Nucleus accumbens (tissue), 56 donors: ENCODE measurements at regions not wholly inside any gene's neighbourhood (a gene's known extent, or its start where the extent isn't known, plus 50 kb on each side); places are given as distances from the start of the nearest gene placed in this dataset.

Experiments used
- DNase-seq, 56 donors: peaks; one replicate each; lab custom pipeline; 2025; lab: John Stamatoyannopoulos, UW

GRCh38 chr2:223365158-223365679 lies 236.9 kb downstream of the SCG2 start:
- DNase-seq, result no peak

GRCh38 chr2:223366566-223366965 lies 235.6 kb downstream of the SCG2 start:
- no peak for DNase-seq

GRCh38 chr2:223368481-223368880 lies 233.7 kb downstream of the SCG2 start:
- no peak for DNase-seq

GRCh38 chr2:223369889-223370288 lies 232.3 kb downstream of the SCG2 start:
- no peak for DNase-seq

- DNase-seq, result no peak
These were observed 218.8 kb downstream of the SCG2 start for GRCh38 chr2:223383315-223383714.

GRCh38 chr2:223386189-223386588 lies 216.0 kb downstream of the SCG2 start:
- no peak for DNase-seq

- DNase-seq, result no peak
These were observed 215.2 kb downstream of the SCG2 start for GRCh38 chr2:223386984-223387383.

- no peak for DNase-seq
These were observed 212.5 kb downstream of the SCG2 start for GRCh38 chr2:223389624-223390023.

GRCh38 chr2:223396993-223397392 lies 205.2 kb downstream of the SCG2 start:
- DNase-seq, result no peak

GRCh38 chr2:223399357-223399957 lies 202.7 kb downstream of the SCG2 start:
- no peak for DNase-seq

- DNase-seq, result no peak
These were observed 197.5 kb downstream of the SCG2 start for GRCh38 chr2:223404616-223405015.

- DNase-seq, result no peak
These were observed 187.5 kb downstream of the SCG2 start for GRCh38 chr2:223414646-223415045.

GRCh38 chr2:223415071-223415470 lies 187.1 kb downstream of the SCG2 start:
- no peak for DNase-seq

GRCh38 chr2:223416815-223417610 lies 185.1 kb downstream of the SCG2 start:
- peak in 1 of 56 donors; percentile 2 for DNase-seq

GRCh38 chr2:223418131-223418530 lies 184.0 kb downstream of the SCG2 start:
- no peak for DNase-seq

- DNase-seq, result no peak
These were observed 183.5 kb downstream of the SCG2 start for GRCh38 chr2:223418604-223419199.

- no peak for DNase-seq
These were observed 182.1 kb downstream of the SCG2 start for GRCh38 chr2:223420048-223420447.

GRCh38 chr2:223431479-223431878 lies 170.7 kb downstream of the SCG2 start:
- no peak for DNase-seq

- DNase-seq, result no peak
These were observed 168.7 kb downstream of the SCG2 start for GRCh38 chr2:223433461-223433860.

- no peak for DNase-seq
These were observed 164.4 kb downstream of the SCG2 start for GRCh38 chr2:223437788-223438187.

- no peak for DNase-seq
These were observed 163.0 kb downstream of the SCG2 start for GRCh38 chr2:223439184-223439583.

GRCh38 chr2:223439786-223440185 lies 162.4 kb downstream of the SCG2 start:
- no peak for DNase-seq
